HepG2 (cell line): ENCODE measurements at regions not wholly inside any gene's neighbourhood (a gene's known extent, or its start where the extent isn't known, plus 50 kb on each side); places are given as distances from the start of the nearest gene placed in this dataset.

Experiments used
- ATAC-seq: fragments of 200-7000 bp; cut with Tn5 transposase; 3 replicates; pipeline ENCODE4 v1.9.1; 2020; ENCODE audit warnings: mild to moderate bottlenecking, moderate library complexity
- BruUV-seq: library from RNA; stranded (reverse); fragments of 400-500 nt; replicated peaks from 2 replicates; lab custom pipeline; 2021; lab: Mats Ljungman, UMichigan
- CTCF ChIA-PET: fragments of 300-600 bp; formaldehyde crosslinking; extraction: SDS; loops from one replicate; lab custom pipeline; 2021; ENCODE audit warnings: low total read pairs, inconsistent platforms, low intra/inter-chr PET ratio; lab: Yijun Ruan, JAX
- POLR2A ChIA-PET: fragments of 350-600 bp; sonication (Branson Sonifier 250); formaldehyde crosslinking; loops from one replicate; lab custom pipeline; 2020; ENCODE audit warnings: antibody characterized with exemption, inconsistent platforms; lab: Yijun Ruan, JAX
- DNase-seq: peaks from one replicate; pipeline ENCODE4 v3.0.0-alpha.2; 2015; ENCODE audit warnings: low spot score
- FAIRE-seq: peaks from 3 replicates; lab custom pipeline; 2011; peaks lifted over from hg19 to GRCh38; lab: Jason Lieb, UNC
- H2AFZ ChIP-seq: one replicate; pipeline ENCODE4 v1.6.1; 2011; ENCODE audit warnings: low read length, inconsistent platforms
- H3K27ac ChIP-seq: fragments of 300-600 bp; 3 replicates; pipeline ENCODE4 v1.8.0; 2011; ENCODE audit warnings: mixed run types, mild to moderate bottlenecking, mixed read lengths, low read length, inconsistent platforms; ENCODE audit not compliant: insufficient read depth; ENCODE audit errors: extremely low read length
- H3K27me3 ChIP-seq, 2 experiments: fragments of 200-600 bp in 1 of 2; 2 replicates in 1 of 2; 3 replicates in 1 of 2; pipeline versions ENCODE4 v1.6.0 to v1.8.0; 2011; ENCODE audit warnings: low read length in 2 of 2, mild to moderate bottlenecking in 2 of 2, moderate library complexity in 2 of 2, inconsistent platforms in 1 of 2; ENCODE audit not compliant: insufficient read depth in 2 of 2, control insufficient read depth in 1 of 2
- H3K36me3 ChIP-seq, 2 experiments: fragments of 200-600 bp in 1 of 2; replicated peaks in 1 of 2; 2 replicates in 1 of 2; 3 replicates in 1 of 2; pipeline versions ENCODE4 v1.5.1 to v1.8.0; 2011; ENCODE audit warnings: low read length in 2 of 2, inconsistent platforms in 1 of 2; ENCODE audit not compliant: insufficient read depth in 2 of 2, control insufficient read depth in 1 of 2
- H3K4me1 ChIP-seq: 2 replicates; pipeline ENCODE4 v1.5.1; 2012; ENCODE audit warnings: low read length, inconsistent platforms; ENCODE audit not compliant: insufficient read depth
- H3K4me2 ChIP-seq: 2 replicates; pipeline ENCODE4 v1.6.0; 2011; ENCODE audit warnings: low read depth, low read length, inconsistent platforms
- H3K4me3 ChIP-seq, 3 experiments: fragments of 200-600 bp in 1 of 3; sonication (generic), shearing (Covaris generic) in 1 of 3; replicated peaks in 1 of 3; 2 replicates each; pipeline ENCODE4 v1.5.1; 2011 to 2016; ENCODE audit warnings: low read length in 3 of 3, inconsistent platforms in 2 of 3, low read depth in 2 of 3, mild to moderate bottlenecking in 2 of 3, control low read depth in 1 of 3, mixed read lengths in 1 of 3; ENCODE audit not compliant: insufficient read depth in 1 of 3
- H3K79me2 ChIP-seq: one replicate; pipeline ENCODE4 v1.6.1; 2011; ENCODE audit warnings: low read length, inconsistent platforms; ENCODE audit not compliant: insufficient read depth
- H3K9ac ChIP-seq: 2 replicates; pipeline ENCODE4 v1.6.0; 2011; ENCODE audit warnings: mild to moderate bottlenecking, low read depth, low read length, inconsistent platforms; ENCODE audit not compliant: insufficient read depth
- H3K9me3 ChIP-seq: 2 replicates; pipeline ENCODE4 v1.5.1; 2012; ENCODE audit warnings: mild to moderate bottlenecking, low read length
- H4K20me1 ChIP-seq: 2 replicates; pipeline ENCODE4 v1.6.0; 2011; ENCODE audit warnings: inconsistent platforms, mild to moderate bottlenecking, low read length, moderate library complexity; ENCODE audit not compliant: insufficient read depth
- FOXK2 ChIP-seq: fragments of 450-650 bp; IDR thresholded peaks from 2 replicates; pipeline ENCODE4 v1.6.1; 2016
- MXD1 ChIP-seq: sonication (generic); formaldehyde crosslinking; IDR thresholded peaks from 2 replicates; pipeline ENCODE4 v1.4.0; 2020; ENCODE audit warnings: mild to moderate bottlenecking, missing genetic modification reagents
- NR2F6 ChIP-seq, 2 experiments: IDR thresholded peaks; 2 replicates each; pipeline ENCODE4 v1.6.1; 2016; ENCODE audit warnings: antibody characterized with exemption in 1 of 2, mild to moderate bottlenecking in 1 of 2
- PITX1 ChIP-seq: sonication (generic); formaldehyde crosslinking; IDR thresholded peaks from 2 replicates; pipeline ENCODE4 v1.5.1; 2020; ENCODE audit warnings: mild to moderate bottlenecking, missing genetic modification reagents
- TMF1 ChIP-seq: sonication (generic); formaldehyde crosslinking; IDR thresholded peaks from 2 replicates; pipeline ENCODE4 v1.8.1; 2022; ENCODE audit warnings: low read depth, missing genetic modification reagents
- ZC3H4 ChIP-seq: sonication (generic); formaldehyde crosslinking; IDR thresholded peaks from 2 replicates; pipeline ENCODE4 v1.4.0; 2020; ENCODE audit warnings: missing genetic modification reagents, borderline replicate concordance
- ZNF362 ChIP-seq: sonication (generic); formaldehyde crosslinking; IDR thresholded peaks from 2 replicates; pipeline ENCODE4 v1.4.0; 2020; ENCODE audit warnings: missing genetic modification reagents, mild to moderate bottlenecking, borderline replicate concordance
- ZNF614 ChIP-seq: IDR thresholded peaks from 2 replicates; pipeline ENCODE4 v1.6.1; 2018; ENCODE audit warnings: missing biosample characterization, missing genetic modification reagents, inconsistent platforms, borderline replicate concordance
- ZNF781 ChIP-seq: sonication (generic); formaldehyde crosslinking; IDR thresholded peaks from 2 replicates; pipeline ENCODE4 v1.5.1; 2020; ENCODE audit warnings: borderline replicate concordance, mild to moderate bottlenecking, missing genetic modification reagents; ENCODE audit errors: not compliant biosample characterization
- WGBS: methylation state at CpG from one replicate; pipeline ENCODE4 v1.1.6; 2017; ENCODE audit warnings: low lambda C conversion rate; 5-methylcytosine and 5-hydroxymethylcytosine counted together
- in situ Hi-C: cut with HindIII; loops from 2 replicates; pipeline ENCODE4 v1.10.0; 2017; ENCODE audit warnings: low pct_unique_long_range_greater_than_20kb; ENCODE audit not compliant: extremely low pct_ligation_motif_present
- intact Hi-C: fragments of 100-400 bp; cut with micrococcal nuclease; formaldehyde crosslinking; loops from one replicate; pipeline ENCODE4 v1.10.0; 2022; ENCODE audit not compliant: unreplicated experiment

DNA sequence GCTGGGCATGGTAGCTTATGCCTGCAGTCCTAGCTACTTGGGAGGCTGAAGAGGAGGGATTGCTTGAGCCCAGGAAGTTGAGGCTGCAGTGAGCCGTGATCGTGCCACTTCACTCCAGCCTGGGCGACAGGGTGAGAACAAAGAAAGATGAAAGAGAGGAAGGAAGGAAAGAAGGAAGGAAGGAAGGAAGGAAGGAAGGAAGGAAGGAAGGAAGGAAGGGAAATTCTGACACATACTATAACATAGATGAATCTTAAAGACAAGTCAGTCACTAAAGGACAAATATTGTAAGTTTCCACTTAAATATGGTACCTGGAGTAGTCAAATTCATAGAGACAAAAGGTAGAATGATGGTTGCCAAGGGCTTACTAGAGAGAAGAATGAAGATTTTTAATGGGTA, 108.0 kb upstream of the CACHD1 start:
- H3K4me1 ChIP-seq = no peaks in the 10 kb centered on the region
- no peaks in the 10 kb centered on the region for H3K79me2 ChIP-seq
- no peaks in the 10 kb centered on the region for H3K36me3 ChIP-seq
- ChIA-PET CTCF (no interaction called here), POLR2A (no interaction called here)
- in situ Hi-C loops = no loop called here
- TF ChIP-seq NR2F6 (IDR thresholded peaks at IDR 0.05) (no peak), NR2F6 (CRISPR knock-in tag; IDR thresholded peaks at IDR 0.05) (no peak), FOXK2 (no peak), ZNF781 (CRISPR knock-in tag) (no peak), TMF1 (no peak), ZC3H4 (CRISPR knock-in tag) (no peak), ZNF614 (CRISPR knock-in tag) (no peak), MXD1 (CRISPR knock-in tag) (no peak), ZNF362 (CRISPR knock-in tag) (no peak), PITX1 (CRISPR knock-in tag) (no peak)
- TF ChIP-seq, all 625 proteins: peak for 0
- H3K27me3 ChIP-seq = no peaks in the 10 kb centered on the region
- whole genome bisulfite sequencing = 73% methylated on average over 3 of the region's 3 CpGs
- no peak overlapping the region for H3K9ac ChIP-seq
- DNase-seq = no peak
- no peak for ATAC-seq
- H4K20me1 ChIP-seq = no peaks in the 10 kb centered on the region
- no TSS peak for BruUV-seq
- intact Hi-C loops = no loop called here
- H3K4me3 ChIP-seq = no peak overlapping the region
- FAIRE-seq = no peak
- no peak overlapping the region for H3K27ac ChIP-seq
- no peaks in the 10 kb centered on the region for H3K9me3 ChIP-seq
- H2AFZ ChIP-seq = no peak overlapping the region
- no peak overlapping the region for H3K4me2 ChIP-seq
